ENCODE measurements at regions not wholly inside any gene's neighbourhood (a gene's known extent, or its start where the extent isn't known, plus 50 kb on each side); places are given as distances from the start of the nearest gene placed in this dataset.

- TF ChIP-seq CTCF (IDR thresholded peaks at IDR 0.05) (no peak), POLR2A (IDR thresholded peaks at IDR 0.05) (no peak)
Observed at GRCh38 chr13:77390391-77390790, 63.5 kb upstream of the MYCBP2 start.

Data from adrenal gland (tissue), 5 donors.